ENCODE measurements at regions not wholly inside any gene's neighbourhood (a gene's known extent, or its start where the extent isn't known, plus 50 kb on each side); places are given as distances from the start of the nearest gene placed in this dataset.
"Not testable (repeated sequence)": the region's sequence is repeated elsewhere in the genome, so short reads cannot be mapped to it uniquely, and the experiment has no call there.

DNA sequence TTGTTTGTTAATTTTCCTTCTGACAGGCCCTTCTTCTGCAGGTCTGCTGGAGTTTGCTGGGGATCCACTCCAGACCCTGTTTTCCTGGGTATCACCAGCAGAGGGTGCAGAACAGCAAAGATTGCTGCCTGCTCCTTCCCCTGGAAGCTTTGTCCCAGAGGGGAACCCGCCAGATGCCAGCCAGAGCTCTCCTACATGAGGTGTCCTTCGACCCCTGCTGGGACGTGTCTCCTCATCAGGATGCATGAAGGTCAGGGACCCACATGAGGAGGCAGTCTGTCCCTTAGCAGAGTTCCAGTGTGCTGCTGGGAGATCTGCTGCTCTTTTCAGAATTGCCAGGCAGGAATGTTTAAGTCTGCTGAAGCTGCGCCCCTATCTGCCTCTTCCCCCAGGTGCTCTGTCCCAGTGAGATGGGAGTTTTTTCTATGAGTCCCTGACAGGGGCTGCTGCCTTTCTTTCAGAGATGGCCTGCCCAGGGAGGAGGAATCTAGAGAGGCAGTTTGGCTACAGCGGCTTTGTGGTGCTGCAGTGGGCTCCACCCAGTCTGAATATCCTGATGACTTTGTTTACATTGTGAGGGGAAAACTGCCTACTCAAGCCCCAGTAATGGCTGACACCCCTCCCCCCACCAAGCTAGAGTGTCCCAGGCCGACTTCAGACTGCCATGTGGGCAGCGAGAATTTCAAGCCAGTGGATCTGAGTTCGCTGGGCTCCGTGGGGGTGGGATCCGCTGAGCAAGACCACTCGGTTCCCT, 772.0 kb upstream of the FAM174A start:
- Mint-ChIP-seq H3K27me3 (no peaks in the 10 kb centered on the region), H3K36me3 (ENCODE audit: low read depth) (no peaks in the 10 kb centered on the region), H3K27ac (no peak overlapping the region), H3K4me3 (no peak overlapping the region), H3K9me3 (ENCODE audit: low read depth) (peaks cover 2% of the 10 kb centered on the region), H3K4me1 (no peaks in the 10 kb centered on the region)
- ATAC-seq (no peak), DNase-seq (no peak)
- intact Hi-C loops (cut with DNase I, micrococcal nuclease) = no loop called here
- ChIA-PET POLR2A (no interaction called here), CTCF (no interaction called here)

DNA sequence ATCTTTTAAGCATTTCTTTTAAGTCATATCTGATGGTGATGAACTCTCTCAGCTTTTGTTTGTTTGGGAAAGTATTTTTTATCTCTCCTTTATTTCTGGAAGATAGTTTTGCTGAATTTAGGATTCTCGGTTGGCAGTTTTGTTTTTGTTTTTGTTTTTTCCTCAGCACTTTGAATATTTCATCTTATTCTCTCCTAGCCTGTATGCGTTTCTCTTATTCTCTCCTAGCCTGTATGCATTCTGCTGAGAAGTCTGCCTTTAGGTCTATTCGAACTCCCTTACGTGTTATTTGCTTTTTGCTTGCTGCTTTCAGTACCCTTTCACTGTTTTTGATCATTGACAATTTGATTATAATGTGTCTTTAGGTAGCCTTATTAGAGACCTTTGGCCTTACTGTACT, 787.8 kb upstream of the FAM174A start:
- no peak for ATAC-seq
- DNase-seq = no peak
- Mint-ChIP-seq H3K4me1 (no peaks in the 10 kb centered on the region), H3K4me3 (no peak overlapping the region), H3K36me3 (ENCODE audit: low read depth) (no peaks in the 10 kb centered on the region), H3K27me3 (no peaks in the 10 kb centered on the region), H3K9me3 (ENCODE audit: low read depth) (peaks cover 7% of the 10 kb centered on the region), H3K27ac (no peak overlapping the region)
- ChIA-PET CTCF (no interaction called here), POLR2A (no interaction called here)
- intact Hi-C loops (cut with DNase I, micrococcal nuclease) = no loop called here

DNA sequence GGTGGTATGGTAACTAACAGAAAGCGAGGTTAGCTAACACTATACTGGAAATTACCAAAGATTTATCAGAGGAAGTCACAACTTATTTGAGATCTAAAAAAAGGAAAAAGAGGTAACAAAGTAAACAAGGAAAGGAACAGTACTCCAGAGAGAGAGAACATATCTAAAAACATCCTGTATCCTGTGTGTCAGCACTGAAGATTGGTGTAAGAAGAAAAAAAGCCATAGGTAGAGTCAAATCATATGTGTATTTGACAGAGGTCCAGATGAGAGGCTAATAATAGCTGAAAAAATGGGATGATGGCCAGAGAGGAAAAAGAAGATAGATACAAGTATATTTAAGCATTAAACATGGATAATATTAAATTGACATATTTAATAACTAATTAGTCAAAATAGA, 802.0 kb upstream of the FAM174A start:
- H3K4me1 Mint-ChIP-seq; H3K4me3 Mint-ChIP-seq; DNase-seq; ATAC-seq; H3K9me3 Mint-ChIP-seq (ENCODE audit: low read depth); H3K27ac Mint-ChIP-seq; intact Hi-C loops (cut with DNase I, micrococcal nuclease); POLR2A ChIA-PET; CTCF ChIA-PET; H3K27me3 Mint-ChIP-seq; H3K36me3 Mint-ChIP-seq (ENCODE audit: low read depth): not testable (repeated sequence)

DNA sequence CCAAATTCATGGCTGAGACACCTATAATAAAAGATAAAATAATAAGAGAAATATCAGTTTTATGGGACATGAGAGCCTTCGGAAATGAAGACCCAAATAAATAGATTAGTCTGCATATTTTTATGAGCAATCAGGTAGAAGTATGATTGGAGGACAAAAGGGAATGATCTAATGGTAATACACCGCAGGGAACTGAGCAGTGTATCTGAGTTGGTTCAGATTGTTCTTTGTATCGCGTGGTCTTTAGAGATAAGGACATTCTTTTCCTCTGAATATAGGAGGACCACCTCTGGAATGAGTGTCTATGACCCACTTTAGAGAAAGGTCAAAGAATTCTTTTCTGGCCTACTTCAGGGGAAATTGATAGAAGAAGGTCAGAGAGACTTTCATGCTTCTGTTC, 801.8 kb upstream of the CHD1 start:
- H3K9me3 Mint-ChIP-seq (ENCODE audit: low read depth); H3K27ac Mint-ChIP-seq; intact Hi-C loops (cut with DNase I, micrococcal nuclease); H3K27me3 Mint-ChIP-seq; H3K36me3 Mint-ChIP-seq (ENCODE audit: low read depth); H3K4me3 Mint-ChIP-seq; POLR2A ChIA-PET; CTCF ChIA-PET; DNase-seq; H3K4me1 Mint-ChIP-seq; ATAC-seq: not testable (repeated sequence)

DNA sequence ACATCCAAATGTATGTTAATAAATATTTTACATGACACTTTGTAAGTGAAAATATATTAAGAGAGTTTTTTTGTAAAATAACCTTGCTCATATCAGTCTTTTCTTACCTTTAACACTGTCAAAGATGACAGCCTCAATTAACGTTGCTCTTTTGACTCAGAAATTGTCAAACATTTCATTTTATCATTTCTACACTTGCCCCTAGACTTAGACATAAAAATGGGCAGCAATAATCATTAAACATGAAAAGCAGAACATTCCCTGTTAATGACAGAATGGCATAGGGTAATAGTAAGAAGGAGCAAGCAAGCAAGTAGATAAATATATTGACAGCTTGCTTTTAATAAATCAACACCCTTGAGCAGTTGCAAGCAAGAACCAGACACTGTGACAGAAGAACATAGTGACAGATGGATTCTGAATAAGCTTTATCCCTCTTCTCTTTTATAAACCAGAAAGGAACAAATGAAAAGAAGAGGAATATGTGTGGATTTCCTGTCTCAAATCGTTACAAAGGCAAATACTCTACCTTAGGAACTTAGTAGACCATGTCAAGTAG, 796.0 kb upstream of the CHD1 start:
- DNase-seq (no peak), ATAC-seq (no peak)
- intact Hi-C loops (cut with DNase I, micrococcal nuclease) = no loop called here
- Mint-ChIP-seq H3K4me3 (no peak overlapping the region), H3K27ac (no peak overlapping the region), H3K4me1 (no peaks in the 10 kb centered on the region), H3K9me3 (ENCODE audit: low read depth) (no peaks in the 10 kb centered on the region), H3K27me3 (no peaks in the 10 kb centered on the region), H3K36me3 (ENCODE audit: low read depth) (no peaks in the 10 kb centered on the region)
- CTCF ChIA-PET = no interaction called here
- POLR2A ChIA-PET = no interaction called here

DNA sequence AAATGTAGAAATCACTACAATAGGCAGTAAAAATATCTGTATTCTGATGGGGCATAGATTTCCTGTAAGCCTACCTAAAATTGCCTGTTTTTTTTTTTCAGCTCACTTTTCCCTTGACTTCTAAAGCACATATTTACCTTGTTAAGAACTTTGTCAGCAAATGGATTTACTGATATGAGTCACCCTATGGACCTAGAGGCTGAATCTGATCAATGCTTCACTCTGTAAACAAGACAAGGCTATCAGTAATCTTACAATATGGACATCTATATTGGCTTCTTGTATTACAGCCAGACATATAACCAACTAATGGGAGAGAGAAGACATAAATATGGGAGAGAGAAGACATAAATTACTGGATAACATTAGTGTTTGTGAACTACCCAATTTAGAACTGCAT, 792.7 kb upstream of the CHD1 start:
- intact Hi-C loops (cut with DNase I, micrococcal nuclease) = no loop called here
- no peaks in the 10 kb centered on the region for H3K27me3 Mint-ChIP-seq
- no peaks in the 10 kb centered on the region for H3K9me3 Mint-ChIP-seq (ENCODE audit: low read depth)
- DNase-seq (no peak), ATAC-seq (no peak)
- POLR2A ChIA-PET = no interaction called here
- no peak overlapping the region for H3K4me3 Mint-ChIP-seq
- no peaks in the 10 kb centered on the region for H3K36me3 Mint-ChIP-seq (ENCODE audit: low read depth)
- H3K27ac Mint-ChIP-seq = no peak overlapping the region
- CTCF ChIA-PET = no interaction called here
- H3K4me1 Mint-ChIP-seq = no peaks in the 10 kb centered on the region

DNA sequence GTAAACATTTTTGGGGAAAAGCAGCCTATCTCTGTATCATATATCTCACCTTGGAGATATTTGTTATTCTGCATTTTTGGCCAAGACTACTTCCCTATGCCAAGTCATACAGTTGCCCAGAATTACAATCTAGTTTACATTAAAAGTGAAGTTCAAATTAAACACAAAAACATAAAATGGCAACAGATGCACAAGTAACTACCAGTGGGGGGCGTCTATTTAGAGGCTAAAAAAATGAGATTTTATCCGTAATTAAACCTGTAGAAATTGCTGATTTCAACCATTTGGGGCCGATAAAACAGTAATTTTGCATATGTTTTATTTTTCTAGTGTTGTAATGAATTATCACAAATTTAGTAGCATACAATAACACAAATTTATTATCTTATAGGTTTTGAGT, 787.1 kb upstream of the CHD1 start:
- ATAC-seq (no peak), DNase-seq (no peak)
- CTCF ChIA-PET = no interaction called here
- POLR2A ChIA-PET = no interaction called here
- Mint-ChIP-seq H3K27ac (no peak overlapping the region), H3K4me3 (no peak overlapping the region), H3K36me3 (ENCODE audit: low read depth) (no peaks in the 10 kb centered on the region), H3K27me3 (no peaks in the 10 kb centered on the region), H3K9me3 (ENCODE audit: low read depth) (peaks cover under 1% of the 10 kb centered on the region), H3K4me1 (no peaks in the 10 kb centered on the region)
- intact Hi-C loops (cut with DNase I, micrococcal nuclease) = no loop called here

DNA sequence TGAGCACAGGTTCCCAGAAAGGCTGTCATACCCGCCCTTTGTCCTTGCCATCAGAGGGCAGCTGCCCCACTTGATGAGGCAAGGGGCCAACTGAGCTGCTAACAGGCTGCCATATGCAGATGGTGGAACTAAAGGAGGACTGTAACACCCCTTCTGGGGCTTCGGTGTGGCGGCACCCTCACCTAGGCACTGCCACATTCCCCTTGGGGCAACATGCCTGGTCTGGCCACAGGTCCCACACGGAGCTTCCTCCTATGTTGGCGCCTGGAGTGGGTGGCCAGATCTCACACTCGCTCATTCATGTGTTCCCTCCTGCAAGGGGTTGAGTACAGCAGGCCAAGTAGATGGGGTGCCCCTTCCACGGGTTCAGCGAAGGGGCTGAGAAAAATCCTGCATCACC, 777.4 kb upstream of the CHD1 start:
- POLR2A ChIA-PET = no interaction called here
- CTCF ChIA-PET = interaction anchor here (0.6 kb wide), 1 partner anchor 118 kb away, joined by 3 read pairs; no protein-coding TSS in a partner anchor
- Mint-ChIP-seq H3K9me3 (ENCODE audit: low read depth) (peaks cover 5% of the 10 kb centered on the region), H3K27ac (no peak overlapping the region), H3K27me3 (no peaks in the 10 kb centered on the region), H3K4me3 (no peak overlapping the region), H3K36me3 (ENCODE audit: low read depth) (no peaks in the 10 kb centered on the region), H3K4me1 (no peaks in the 10 kb centered on the region)
- DNase-seq (no peak), ATAC-seq (no peak)
- intact Hi-C loops (cut with DNase I, micrococcal nuclease) = no loop called here

DNA sequence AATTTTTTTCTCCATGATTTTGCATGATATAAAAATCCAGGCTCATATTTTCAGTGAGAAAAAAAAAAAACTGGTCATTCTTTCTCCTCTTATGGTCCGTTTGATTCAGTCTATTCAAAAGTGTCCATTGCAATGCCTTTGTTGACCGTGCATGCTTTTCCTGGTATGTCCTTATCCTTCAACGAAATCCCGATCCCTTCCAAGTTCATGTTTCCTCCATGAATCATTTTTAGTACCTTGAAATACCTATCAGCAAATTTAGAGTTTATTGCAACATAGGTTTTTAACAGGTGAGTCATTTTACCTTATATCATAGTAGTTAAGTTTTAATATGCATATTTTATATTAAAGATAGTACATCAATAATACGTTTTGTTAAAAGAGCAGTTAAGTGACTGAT, 773.8 kb upstream of the CHD1 start:
- Mint-ChIP-seq H3K27ac (no peak overlapping the region), H3K4me3 (no peak overlapping the region), H3K4me1 (no peaks in the 10 kb centered on the region), H3K9me3 (ENCODE audit: low read depth) (peaks cover 4% of the 10 kb centered on the region), H3K27me3 (no peaks in the 10 kb centered on the region), H3K36me3 (ENCODE audit: low read depth) (no peaks in the 10 kb centered on the region)
- DNase-seq (no peak), ATAC-seq (no peak)
- intact Hi-C loops (cut with DNase I, micrococcal nuclease) = no loop called here
- POLR2A ChIA-PET = no interaction called here
- CTCF ChIA-PET = no interaction called here

DNA sequence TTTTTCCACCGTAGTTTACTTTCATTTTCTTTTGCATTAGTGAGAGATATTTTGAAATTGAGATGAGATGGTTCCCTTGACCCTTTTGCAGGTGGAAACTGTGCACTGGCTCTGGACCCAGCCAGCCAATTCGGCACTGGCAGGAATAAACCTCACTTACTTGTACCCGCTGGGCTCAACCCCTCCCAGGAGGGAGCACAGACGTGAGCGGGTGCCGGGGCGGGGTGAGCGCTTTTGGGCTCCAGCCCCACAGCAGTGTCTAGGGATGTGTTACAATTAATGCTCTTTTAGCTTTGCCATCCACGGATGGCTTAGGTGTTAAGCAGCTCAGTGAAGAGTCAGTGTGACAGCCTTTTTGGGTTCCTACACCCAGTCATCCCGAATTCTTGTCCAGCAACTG, 766.1 kb upstream of the CHD1 start:
- Mint-ChIP-seq H3K9me3 (ENCODE audit: low read depth) (no peaks in the 10 kb centered on the region), H3K4me1 (no peaks in the 10 kb centered on the region), H3K4me3 (no peak overlapping the region), H3K27me3 (no peaks in the 10 kb centered on the region), H3K36me3 (ENCODE audit: low read depth) (no peaks in the 10 kb centered on the region), H3K27ac (no peak overlapping the region)
- ATAC-seq (no peak), DNase-seq (no peak)
- CTCF ChIA-PET = no interaction called here
- POLR2A ChIA-PET = no interaction called here
- intact Hi-C loops (cut with DNase I, micrococcal nuclease) = no loop called here

DNA sequence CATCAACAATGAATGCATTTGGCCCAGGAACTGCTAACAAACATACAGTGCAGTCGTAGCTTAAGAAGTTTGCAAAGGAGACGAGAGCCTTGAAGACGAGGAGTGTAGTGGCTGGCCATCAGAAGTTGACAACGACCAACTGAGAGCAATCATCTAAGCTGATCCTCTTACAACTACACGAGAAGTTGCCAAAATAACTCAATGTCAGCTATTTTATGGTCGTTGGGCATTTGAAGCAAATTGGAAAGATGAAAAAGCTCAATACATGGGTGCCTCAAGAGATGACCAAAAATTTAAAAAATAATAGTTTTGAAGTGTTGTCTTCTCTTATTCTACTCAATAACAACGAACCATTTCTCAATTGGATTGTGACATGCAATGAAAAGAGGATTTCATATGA, 757.7 kb upstream of the CHD1 start:
- DNase-seq = no peak
- H3K27me3 Mint-ChIP-seq = no peaks in the 10 kb centered on the region
- intact Hi-C loops (cut with DNase I, micrococcal nuclease) = no loop called here
- POLR2A ChIA-PET = no interaction called here
- no peaks in the 10 kb centered on the region for H3K36me3 Mint-ChIP-seq (ENCODE audit: low read depth)
- H3K4me3 Mint-ChIP-seq = no peak overlapping the region
- H3K9me3 Mint-ChIP-seq (ENCODE audit: low read depth) = peaks cover 2% of the 10 kb centered on the region
- no peaks in the 10 kb centered on the region for H3K4me1 Mint-ChIP-seq
- CTCF ChIA-PET = no interaction called here
- H3K27ac Mint-ChIP-seq = no peak overlapping the region
- ATAC-seq = no peak

DNA sequence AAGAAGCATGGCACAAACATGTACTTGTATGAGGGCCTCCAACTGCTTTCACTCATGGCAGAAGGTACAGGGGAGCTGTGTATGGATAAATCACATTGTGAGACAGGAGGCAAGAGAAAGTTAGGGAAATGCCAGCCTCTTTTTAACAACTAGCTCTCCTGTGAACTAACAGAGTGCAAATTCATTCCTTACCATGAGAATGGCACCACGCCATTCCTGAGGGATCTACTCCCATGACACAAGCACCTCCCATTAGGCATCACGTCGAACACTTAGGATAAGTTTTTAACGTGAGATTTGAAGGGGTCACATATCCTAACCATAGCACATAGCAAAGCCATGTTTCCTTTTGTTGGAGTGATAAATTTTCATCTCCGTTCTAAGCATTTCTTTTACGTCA, 747.2 kb upstream of the CHD1 start:
- no peaks in the 10 kb centered on the region for H3K9me3 Mint-ChIP-seq (ENCODE audit: low read depth)
- intact Hi-C loops (cut with DNase I, micrococcal nuclease) = no loop called here
- ATAC-seq (no peak), DNase-seq (no peak)
- CTCF ChIA-PET = no interaction called here
- no peaks in the 10 kb centered on the region for H3K36me3 Mint-ChIP-seq (ENCODE audit: low read depth)
- POLR2A ChIA-PET = no interaction called here
- no peak overlapping the region for H3K4me3 Mint-ChIP-seq
- H3K27me3 Mint-ChIP-seq = no peaks in the 10 kb centered on the region
- H3K27ac Mint-ChIP-seq = no peak overlapping the region
- no peaks in the 10 kb centered on the region for H3K4me1 Mint-ChIP-seq

DNA sequence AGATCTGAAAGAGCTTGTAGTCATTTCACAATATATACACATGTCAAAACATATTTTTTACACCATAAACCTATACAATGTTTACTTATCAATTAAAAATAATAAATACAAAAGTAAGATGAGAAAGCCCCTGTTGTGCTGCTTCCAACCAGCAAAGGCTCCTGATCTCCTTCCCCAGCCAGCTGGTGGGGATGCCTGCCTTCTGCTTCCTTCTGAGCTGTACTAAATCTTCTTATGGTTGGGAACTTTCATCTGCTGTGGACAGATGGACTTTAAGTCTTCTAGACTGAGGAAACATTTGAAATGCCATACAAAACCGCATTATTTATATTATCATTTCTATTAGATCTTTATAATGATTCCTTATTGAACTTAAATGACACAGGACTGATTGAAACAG, 745.3 kb upstream of the CHD1 start:
- intact Hi-C loops (cut with DNase I, micrococcal nuclease) = no loop called here
- ChIA-PET POLR2A (no interaction called here), CTCF (no interaction called here)
- H3K27me3 Mint-ChIP-seq = no peaks in the 10 kb centered on the region
- no peaks in the 10 kb centered on the region for H3K9me3 Mint-ChIP-seq (ENCODE audit: low read depth)
- no peak overlapping the region for H3K4me3 Mint-ChIP-seq
- ATAC-seq (no peak), DNase-seq (no peak)
- H3K27ac Mint-ChIP-seq = no peak overlapping the region
- H3K4me1 Mint-ChIP-seq = no peaks in the 10 kb centered on the region
- no peaks in the 10 kb centered on the region for H3K36me3 Mint-ChIP-seq (ENCODE audit: low read depth)
